ENCODE measurements at regions not wholly inside any gene's neighbourhood (a gene's known extent, or its start where the extent isn't known, plus 50 kb on each side); places are given as distances from the start of the nearest gene placed in this dataset.

DNA sequence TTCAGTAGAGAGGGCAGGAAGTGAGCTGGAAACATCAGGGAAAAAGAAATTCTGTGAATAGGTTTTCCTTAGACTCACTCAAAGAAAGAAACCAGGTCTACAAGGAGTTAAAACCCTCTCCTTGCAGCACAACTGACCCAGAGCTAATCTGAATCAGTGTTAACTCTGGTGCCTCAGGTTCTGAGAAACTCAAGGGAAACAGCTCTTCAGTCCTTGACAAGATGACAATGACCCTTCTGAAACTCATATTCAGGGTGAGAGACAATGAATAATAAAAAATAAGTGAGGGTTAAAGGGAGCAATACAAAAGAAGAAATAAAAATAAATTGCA is 903.6 kb downstream of the STPG2 start:
- no peaks in the 10 kb centered on the region for H3K27me3 ChIP-seq (replicated peaks in 1 of 4; ENCODE audit: control extremely low read depth in 1 of 4, control insufficient read depth in 3 of 4, insufficient read depth in 4 of 4, low read length in 3 of 4)
- ATAC-seq (ENCODE audit: low read depth) (no peak), DNase-seq (no peak)
- no peaks in the 10 kb centered on the region for H3K9me3 ChIP-seq (ENCODE audit: control extremely low read depth in 1 of 3, control insufficient read depth in 2 of 3, insufficient read depth in 1 of 3, low read length in 2 of 3)
- no peaks in the 10 kb centered on the region for H3K27me3 Mint-ChIP-seq
- no peaks in the 10 kb centered on the region for H3K79me2 ChIP-seq (ENCODE audit: control insufficient read depth, insufficient read depth, low read length)
- no peak overlapping the region for H3K27ac Mint-ChIP-seq
- TF ChIP-seq EZH2 (IDR thresholded peaks at IDR 0.05; ENCODE audit: borderline replicate concordance, insufficient read depth, low read depth, low read length, poor library complexity, severe bottlenecking) (no peak), CTCF (IDR thresholded peaks at IDR 0.05) (no peak)
- H3K9ac ChIP-seq (ENCODE audit: low read length) = no peak overlapping the region
- no peak overlapping the region for H3K4me2 ChIP-seq (replicated peaks; ENCODE audit: low read depth, low read length, poor library complexity, severe bottlenecking)
- H3K9me3 Mint-ChIP-seq (ENCODE audit: insufficient read depth) = peaks cover 5% of the 10 kb centered on the region
- H2AFZ ChIP-seq (ENCODE audit: insufficient read depth, low read depth, low read length, poor library complexity, severe bottlenecking) = no peak overlapping the region
- H3K27ac ChIP-seq (ENCODE audit: low read length in 2 of 2) = no peak overlapping the region
- no peaks in the 10 kb centered on the region for H3K36me3 ChIP-seq (replicated peaks in 1 of 2; ENCODE audit: control extremely low read depth in 1 of 2, control insufficient read depth in 1 of 2, extremely low read depth in 1 of 2, insufficient read depth in 2 of 2, low read length in 1 of 2)
- intact Hi-C loops (cut with micrococcal nuclease) = no loop called here
- POLR2A ChIA-PET = no interaction called here
- H3K4me1 Mint-ChIP-seq = no peaks in the 10 kb centered on the region
- H4K20me1 ChIP-seq (ENCODE audit: control insufficient read depth, insufficient read depth, low read length, poor library complexity, severe bottlenecking) = no peaks in the 10 kb centered on the region
- H3K4me1 ChIP-seq (ENCODE audit: control insufficient read depth in 2 of 2, insufficient read depth in 2 of 2, low read length in 2 of 2) = no peaks in the 10 kb centered on the region
- H3K4me3 Mint-ChIP-seq = no peak overlapping the region
- no peak overlapping the region for H3K4me3 ChIP-seq (ENCODE audit: control extremely low read depth in 1 of 5, extremely low read depth in 1 of 5, insufficient read depth in 1 of 5, low read depth in 2 of 5, low read length in 4 of 5)
- CTCF ChIA-PET = no interaction called here

DNA sequence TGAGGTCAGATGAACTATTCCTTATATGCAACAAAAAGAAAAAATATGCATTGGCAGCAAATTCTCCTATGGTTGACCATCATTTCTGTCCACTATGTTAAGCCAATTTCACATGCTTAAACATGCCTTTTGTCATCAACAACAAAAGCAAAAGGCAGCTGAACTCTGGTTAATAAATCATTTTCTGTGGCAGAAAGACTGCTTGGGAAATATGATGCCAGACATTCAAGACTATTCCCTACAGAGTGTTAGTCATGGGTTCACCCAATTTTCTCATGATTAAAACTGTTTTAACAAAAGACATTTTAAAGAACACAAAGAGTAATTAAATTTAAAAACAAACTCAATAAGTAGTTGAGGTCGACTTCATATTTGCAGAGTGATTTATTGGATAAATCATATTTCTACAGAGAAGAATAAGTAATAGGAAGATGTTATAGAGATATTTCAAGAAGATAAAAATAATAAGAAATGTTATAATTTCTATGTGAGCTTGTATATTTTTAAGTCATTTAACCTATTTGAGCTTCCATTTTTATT is 890.6 kb downstream of the STPG2 start:
- TF ChIP-seq CTCF (IDR thresholded peaks at IDR 0.05) (no peak), EZH2 (IDR thresholded peaks at IDR 0.05; ENCODE audit: borderline replicate concordance, insufficient read depth, low read depth, low read length, poor library complexity, severe bottlenecking) (no peak)
- ATAC-seq (ENCODE audit: low read depth) = no peak
- H3K9me3 ChIP-seq (ENCODE audit: control extremely low read depth in 1 of 3, control insufficient read depth in 2 of 3, insufficient read depth in 1 of 3, low read length in 2 of 3) = peaks cover 0 to 2% (median 0%) of the 10 kb centered on the region in 3 donors
- no peak overlapping the region for H3K4me2 ChIP-seq (replicated peaks; ENCODE audit: low read depth, low read length, poor library complexity, severe bottlenecking)
- H3K4me3 Mint-ChIP-seq = no peak overlapping the region
- DNase-seq = no peak
- no peak overlapping the region for H3K27ac Mint-ChIP-seq
- no peaks in the 10 kb centered on the region for H3K27me3 ChIP-seq (replicated peaks in 1 of 4; ENCODE audit: control extremely low read depth in 1 of 4, control insufficient read depth in 3 of 4, insufficient read depth in 4 of 4, low read length in 3 of 4)
- H2AFZ ChIP-seq (ENCODE audit: insufficient read depth, low read depth, low read length, poor library complexity, severe bottlenecking) = no peak overlapping the region
- H3K79me2 ChIP-seq (ENCODE audit: control insufficient read depth, insufficient read depth, low read length) = no peaks in the 10 kb centered on the region
- intact Hi-C loops (cut with micrococcal nuclease) = no loop called here
- no peaks in the 10 kb centered on the region for H3K4me1 Mint-ChIP-seq
- no peaks in the 10 kb centered on the region for H3K4me1 ChIP-seq (ENCODE audit: control insufficient read depth in 2 of 2, insufficient read depth in 2 of 2, low read length in 2 of 2)
- H3K4me3 ChIP-seq (ENCODE audit: control extremely low read depth in 1 of 5, extremely low read depth in 1 of 5, insufficient read depth in 1 of 5, low read depth in 2 of 5, low read length in 4 of 5) = no peak overlapping the region
- no peaks in the 10 kb centered on the region for H4K20me1 ChIP-seq (ENCODE audit: control insufficient read depth, insufficient read depth, low read length, poor library complexity, severe bottlenecking)
- ChIA-PET CTCF (no interaction called here), POLR2A (no interaction called here)
- no peak overlapping the region for H3K27ac ChIP-seq (ENCODE audit: low read length in 2 of 2)
- H3K27me3 Mint-ChIP-seq = no peaks in the 10 kb centered on the region
- no peak overlapping the region for H3K9ac ChIP-seq (ENCODE audit: low read length)
- peaks cover 8% of the 10 kb centered on the region for H3K9me3 Mint-ChIP-seq (ENCODE audit: insufficient read depth)
- H3K36me3 ChIP-seq (replicated peaks in 1 of 2; ENCODE audit: control extremely low read depth in 1 of 2, control insufficient read depth in 1 of 2, extremely low read depth in 1 of 2, insufficient read depth in 2 of 2, low read length in 1 of 2) = no peaks in the 10 kb centered on the region
- whole genome bisulfite sequencing (ENCODE audit: insufficient coverage) = no CpG with 5 or more reads among the region's 1 CpG
